Testis (tissue), 2 donors: ENCODE measurements at regions not wholly inside any gene's neighbourhood (a gene's known extent, or its start where the extent isn't known, plus 50 kb on each side); places are given as distances from the start of the nearest gene placed in this dataset.

ENCODE experiments used
- DNase-seq: peaks from one replicate; pipeline ENCODE4 v3.0.0-alpha.2; 2019
- H3K27ac ChIP-seq, 2 donors: fragments of 200-600 bp; sonication (generic); one replicate each; pipeline ENCODE4 v1.5.1; 2019
- H3K27me3 ChIP-seq: fragments of 200-600 bp; sonication (generic); one replicate; pipeline ENCODE4 v1.5.1; 2019
- H3K36me3 ChIP-seq: fragments of 200-600 bp; sonication (generic); one replicate; pipeline ENCODE4 v1.5.1; 2017; ENCODE audit warnings: low read depth; ENCODE audit errors: missing control alignments
- H3K4me1 ChIP-seq: fragments of 200-600 bp; sonication (generic); one replicate; pipeline ENCODE4 v1.5.1; 2019
- H3K4me3 ChIP-seq, 2 donors: fragments of 200-600 bp; sonication (generic); one replicate each; pipeline ENCODE4 v1.5.1; 2017 to 2019
- H3K9me3 ChIP-seq: fragments of 200-600 bp; sonication (generic); one replicate; pipeline ENCODE4 v1.5.1; 2017
- POLR2A ChIP-seq: fragments of 450-650 bp; IDR thresholded peaks from one replicate; pipeline ENCODE4 v1.6.1; 2017; ENCODE audit warnings: antibody characterized with exemption, mild to moderate bottlenecking, moderate library complexity
- WGBS, 2 donors: methylation state at CpG; one replicate each; pipeline ENCODE4 v1.1.5; 2018; 5-methylcytosine and 5-hydroxymethylcytosine counted together
- intact Hi-C: fragments of 100-400 bp; cut with DNase I; formaldehyde crosslinking; loops from one replicate; pipeline ENCODE4 v1.15.1; 2023; ENCODE audit warnings: low total_unique reads
- TF ChIP-seq, protein P1 (sequence below), 3 experiments: fragments of 450-650 bp in 2 of 3; fragments of 200-600 bp in 1 of 3; sonication (generic) in 1 of 3; IDR thresholded peaks; one replicate each; pipeline ENCODE4 v1.5.1; 2016 to 2019; ENCODE audit warnings: antibody characterized with exemption in 3 of 3, mild to moderate bottlenecking in 2 of 3, moderate library complexity in 1 of 3

GRCh38 chr12:71029302-71029701 is 108.8 kb upstream of the PTPRR start:
- WGBS, 2 donors: 54 to 74% methylated on average over 3 of the region's 3 CpGs
- no peak overlapping the region for H3K4me3 ChIP-seq
- H3K9me3 ChIP-seq: no peaks in the 10 kb centered on the region
- TF ChIP-seq, protein P1, sequence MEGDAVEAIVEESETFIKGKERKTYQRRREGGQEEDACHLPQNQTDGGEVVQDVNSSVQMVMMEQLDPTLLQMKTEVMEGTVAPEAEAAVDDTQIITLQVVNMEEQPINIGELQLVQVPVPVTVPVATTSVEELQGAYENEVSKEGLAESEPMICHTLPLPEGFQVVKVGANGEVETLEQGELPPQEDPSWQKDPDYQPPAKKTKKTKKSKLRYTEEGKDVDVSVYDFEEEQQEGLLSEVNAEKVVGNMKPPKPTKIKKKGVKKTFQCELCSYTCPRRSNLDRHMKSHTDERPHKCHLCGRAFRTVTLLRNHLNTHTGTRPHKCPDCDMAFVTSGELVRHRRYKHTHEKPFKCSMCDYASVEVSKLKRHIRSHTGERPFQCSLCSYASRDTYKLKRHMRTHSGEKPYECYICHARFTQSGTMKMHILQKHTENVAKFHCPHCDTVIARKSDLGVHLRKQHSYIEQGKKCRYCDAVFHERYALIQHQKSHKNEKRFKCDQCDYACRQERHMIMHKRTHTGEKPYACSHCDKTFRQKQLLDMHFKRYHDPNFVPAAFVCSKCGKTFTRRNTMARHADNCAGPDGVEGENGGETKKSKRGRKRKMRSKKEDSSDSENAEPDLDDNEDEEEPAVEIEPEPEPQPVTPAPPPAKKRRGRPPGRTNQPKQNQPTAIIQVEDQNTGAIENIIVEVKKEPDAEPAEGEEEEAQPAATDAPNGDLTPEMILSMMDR (IDR thresholded peaks at IDR 0.05): no peak
- TF ChIP-seq POLR2A: no peak
- DNase-seq: no peak
- H3K4me1 ChIP-seq: no peaks in the 10 kb centered on the region
- no peaks in the 10 kb centered on the region for H3K36me3 ChIP-seq
- no peak overlapping the region for H3K27ac ChIP-seq
- H3K27me3 ChIP-seq: no peaks in the 10 kb centered on the region
- intact Hi-C loops: no loop called here

DNA sequence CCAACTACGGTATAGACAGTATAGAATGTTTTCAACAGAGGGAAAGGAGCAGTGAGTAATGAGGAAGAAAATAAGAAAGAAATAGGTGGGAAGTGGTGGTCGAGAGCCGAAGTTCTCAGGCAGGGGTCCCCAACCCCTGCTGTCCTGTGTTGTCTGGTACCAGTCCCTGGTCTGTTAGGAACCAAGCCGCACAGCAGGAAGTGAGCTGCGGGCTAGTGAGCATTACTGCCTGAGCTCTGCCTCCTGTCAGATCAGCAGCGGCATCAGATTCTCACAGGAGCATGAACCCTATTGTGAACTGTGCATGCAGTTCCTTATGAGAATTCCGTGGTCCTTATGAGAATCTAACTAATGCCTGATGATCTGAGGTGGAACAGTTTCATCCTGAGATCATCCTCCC is 107.3 kb upstream of the PTPRR start:
- H3K36me3 ChIP-seq: no peaks in the 10 kb centered on the region
- no peaks in the 10 kb centered on the region for H3K27me3 ChIP-seq
- TF ChIP-seq POLR2A: no peak
- TF ChIP-seq, protein P1 (IDR thresholded peaks at IDR 0.05): no peak
- intact Hi-C loops: no loop called here
- no peaks in the 10 kb centered on the region for H3K9me3 ChIP-seq
- no peaks in the 10 kb centered on the region for H3K4me1 ChIP-seq
- no peak overlapping the region for H3K27ac ChIP-seq
- WGBS, 2 donors: 64 to 68% methylated on average over 7 of the region's 7 CpGs
- no peak overlapping the region for H3K4me3 ChIP-seq
- DNase-seq: no peak

- 75 to 77% methylated on average over 2 of the region's 2 CpGs for WGBS, 2 donors
- no peaks in the 10 kb centered on the region for H3K4me1 ChIP-seq
- H3K4me3 ChIP-seq: no peak overlapping the region
- no peak for TF ChIP-seq POLR2A
- TF ChIP-seq, protein P1 (IDR thresholded peaks at IDR 0.05): no peak
- H3K9me3 ChIP-seq: no peaks in the 10 kb centered on the region
- no peak for DNase-seq
- no peaks in the 10 kb centered on the region for H3K27me3 ChIP-seq
- intact Hi-C loops: no loop called here
- H3K27ac ChIP-seq: no peak overlapping the region
- no peaks in the 10 kb centered on the region for H3K36me3 ChIP-seq
These were observed 104.3 kb upstream of the PTPRR start for GRCh38 chr12:71024827-71025226.

DNA sequence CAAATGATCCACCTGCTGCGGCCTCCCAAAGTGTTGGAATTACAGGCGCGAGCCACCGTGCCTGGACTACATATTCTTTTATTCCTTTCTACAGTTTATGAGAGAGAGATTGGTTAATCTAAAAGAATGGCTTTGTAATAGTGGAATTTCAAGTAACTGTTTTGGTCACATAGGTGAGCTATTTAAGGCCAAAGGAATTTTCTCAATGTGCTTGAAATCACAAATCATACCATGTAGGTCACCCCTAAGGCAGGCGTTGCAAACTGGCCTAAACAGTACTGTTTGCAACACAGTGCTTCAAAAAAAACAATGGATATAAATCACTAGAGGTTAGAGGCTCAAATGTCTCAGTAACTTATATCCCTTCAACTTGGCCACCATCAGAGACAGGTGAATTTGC is 103.7 kb upstream of the PTPRR start:
- no peak for DNase-seq
- no peaks in the 10 kb centered on the region for H3K4me1 ChIP-seq
- no peak overlapping the region for H3K27ac ChIP-seq
- H3K36me3 ChIP-seq: no peaks in the 10 kb centered on the region
- no peak overlapping the region for H3K4me3 ChIP-seq
- 86 to 95% methylated on average over 5 of the region's 5 CpGs for WGBS, 2 donors
- TF ChIP-seq, protein P1 (IDR thresholded peaks at IDR 0.05): no peak
- no peak for TF ChIP-seq POLR2A
- no peaks in the 10 kb centered on the region for H3K27me3 ChIP-seq
- intact Hi-C loops: no loop called here
- no peaks in the 10 kb centered on the region for H3K9me3 ChIP-seq

GRCh38 chr12:71021491-71021890 is 101.0 kb upstream of the PTPRR start:
- intact Hi-C loops: no loop called here
- H3K27me3 ChIP-seq: no peaks in the 10 kb centered on the region

More at GRCh38 chr12:71021491-71021890, 101.0 kb upstream of the PTPRR start:
- Histone ChIP-seq H3K4me1 (no peaks in the 10 kb centered on the region), H3K27ac (no peak overlapping the region), H3K9me3 (no peaks in the 10 kb centered on the region), H3K4me3 (no peak overlapping the region), H3K36me3 (no peaks in the 10 kb centered on the region)
- no peak for DNase-seq
- WGBS, 2 donors: 70 to 83% methylated on average over 3 of the region's 3 CpGs
- TF ChIP-seq, protein P1 (IDR thresholded peaks at IDR 0.05): no peak
- TF ChIP-seq POLR2A: no peak
